Activated T-helper 1 cell treated with anti-CD3 and anti-CD28 coated beads, Interleukin-2, amount 50 U/mL, for 16 hours (primary cell): ENCODE measurements at regions not wholly inside any gene's neighbourhood (a gene's known extent, or its start where the extent isn't known, plus 50 kb on each side); places are given as distances from the start of the nearest gene placed in this dataset.

Experiments used
- DNase-seq, 2 donors: peaks; one replicate each; pipeline ENCODE4 v3.0.0-alpha.2; 2020; ENCODE audit warnings: low read depth in 1 of 2, low spot score in 1 of 2

- DNase-seq = no peak
Measured at GRCh38 chr11:127379686-127380085, 379.1 kb upstream of the KIRREL3 start.

GRCh38 chr11:127376301-127376700, 375.7 kb upstream of the KIRREL3 start:
- no peak for DNase-seq

GRCh38 chr11:127369356-127369755, 368.8 kb upstream of the KIRREL3 start:
- DNase-seq = no peak

- no peak for DNase-seq
Measured at GRCh38 chr11:127362754-127363308, 362.3 kb upstream of the KIRREL3 start.

GRCh38 chr11:127358160-127358559, 357.6 kb upstream of the KIRREL3 start:
- DNase-seq = no peak

- no peak for DNase-seq
Measured at GRCh38 chr11:127350476-127350875, 349.9 kb upstream of the KIRREL3 start.

- no peak for DNase-seq
Measured at GRCh38 chr11:127345819-127346459, 345.4 kb upstream of the KIRREL3 start.

GRCh38 chr11:127340438-127340837, 339.9 kb upstream of the KIRREL3 start:
- no peak for DNase-seq

- no peak for DNase-seq
Measured at GRCh38 chr11:127339376-127339775, 338.8 kb upstream of the KIRREL3 start.

GRCh38 chr11:127338380-127339259, 338.1 kb upstream of the KIRREL3 start:
- DNase-seq = no peak

- no peak for DNase-seq
Measured at GRCh38 chr11:127334466-127334865, 333.9 kb upstream of the KIRREL3 start.

GRCh38 chr11:127332896-127333295, 332.3 kb upstream of the KIRREL3 start:
- DNase-seq = no peak

GRCh38 chr11:127330044-127330443, 329.5 kb upstream of the KIRREL3 start:
- no peak for DNase-seq

GRCh38 chr11:127308291-127308690, 307.7 kb upstream of the KIRREL3 start:
- DNase-seq = no peak

GRCh38 chr11:127307700-127308099, 307.1 kb upstream of the KIRREL3 start:
- no peak for DNase-seq

- DNase-seq = no peak
Measured at GRCh38 chr11:127304634-127305033, 304.1 kb upstream of the KIRREL3 start.

- no peak for DNase-seq
Measured at GRCh38 chr11:127288926-127289325, 288.4 kb upstream of the KIRREL3 start.

GRCh38 chr11:127281534-127281933, 281.0 kb upstream of the KIRREL3 start:
- no peak for DNase-seq

GRCh38 chr11:127275774-127276173, 275.2 kb upstream of the KIRREL3 start:
- no peak for DNase-seq

GRCh38 chr11:127274328-127274676, 273.7 kb upstream of the KIRREL3 start:
- DNase-seq = no peak

GRCh38 chr11:127273593-127274327, 273.2 kb upstream of the KIRREL3 start:
- DNase-seq = no peak

GRCh38 chr11:127270851-127271250, 270.3 kb upstream of the KIRREL3 start:
- no peak for DNase-seq
